ENCODE measurements at regions not wholly inside any gene's neighbourhood (a gene's known extent, or its start where the extent isn't known, plus 50 kb on each side); places are given as distances from the start of the nearest gene placed in this dataset.

DNA sequence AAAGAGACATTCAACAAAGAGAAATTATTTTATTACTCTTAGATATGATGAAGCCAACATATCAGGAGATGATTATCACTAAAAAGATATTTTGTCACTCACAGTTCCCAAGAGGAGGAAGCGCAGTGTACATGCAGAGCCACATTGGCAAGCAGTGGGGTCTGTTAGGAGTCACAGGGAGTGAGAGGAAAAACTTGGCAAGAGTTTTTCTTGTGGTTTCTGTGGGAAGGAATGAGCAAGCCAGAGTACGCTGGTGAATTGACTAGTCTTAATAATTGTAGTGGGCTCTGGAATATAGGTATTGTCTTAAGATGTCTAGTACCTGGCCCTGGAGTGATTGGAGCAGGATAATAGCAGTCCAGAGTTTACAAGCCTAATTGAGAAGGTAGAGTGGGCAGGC is 1095.2 kb downstream of the GRIK2 start:
- Histone ChIP-seq H3K4me3 (no peak overlapping the region), H3K27ac (no peak overlapping the region)
- TF ChIP-seq, protein P1, sequence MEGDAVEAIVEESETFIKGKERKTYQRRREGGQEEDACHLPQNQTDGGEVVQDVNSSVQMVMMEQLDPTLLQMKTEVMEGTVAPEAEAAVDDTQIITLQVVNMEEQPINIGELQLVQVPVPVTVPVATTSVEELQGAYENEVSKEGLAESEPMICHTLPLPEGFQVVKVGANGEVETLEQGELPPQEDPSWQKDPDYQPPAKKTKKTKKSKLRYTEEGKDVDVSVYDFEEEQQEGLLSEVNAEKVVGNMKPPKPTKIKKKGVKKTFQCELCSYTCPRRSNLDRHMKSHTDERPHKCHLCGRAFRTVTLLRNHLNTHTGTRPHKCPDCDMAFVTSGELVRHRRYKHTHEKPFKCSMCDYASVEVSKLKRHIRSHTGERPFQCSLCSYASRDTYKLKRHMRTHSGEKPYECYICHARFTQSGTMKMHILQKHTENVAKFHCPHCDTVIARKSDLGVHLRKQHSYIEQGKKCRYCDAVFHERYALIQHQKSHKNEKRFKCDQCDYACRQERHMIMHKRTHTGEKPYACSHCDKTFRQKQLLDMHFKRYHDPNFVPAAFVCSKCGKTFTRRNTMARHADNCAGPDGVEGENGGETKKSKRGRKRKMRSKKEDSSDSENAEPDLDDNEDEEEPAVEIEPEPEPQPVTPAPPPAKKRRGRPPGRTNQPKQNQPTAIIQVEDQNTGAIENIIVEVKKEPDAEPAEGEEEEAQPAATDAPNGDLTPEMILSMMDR (IDR thresholded peaks at IDR 0.05) = no peak
- no peak for DNase-seq (ENCODE audit: low spot score)

DNA sequence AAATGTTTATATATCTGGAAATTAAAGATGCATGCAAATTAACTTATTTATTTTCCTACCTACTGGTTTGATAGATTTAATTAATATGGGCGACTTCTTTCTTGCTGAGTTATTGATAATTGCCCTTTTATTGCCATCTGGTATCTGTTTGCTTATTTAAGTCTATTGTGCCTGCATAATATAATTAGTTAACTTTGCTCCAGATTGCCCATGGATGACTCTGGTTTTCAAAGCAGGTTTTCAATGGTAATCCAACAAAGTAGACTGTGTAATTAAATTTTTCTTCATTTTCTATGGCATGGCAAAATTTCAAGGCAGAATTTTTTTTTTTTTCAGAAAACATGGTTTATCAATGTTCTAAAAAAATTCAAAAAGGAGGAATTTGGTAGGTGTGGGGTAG is 1092.0 kb downstream of the GRIK2 start:
- no peak for DNase-seq (ENCODE audit: low spot score)
- Histone ChIP-seq H3K4me3 (no peak overlapping the region), H3K27ac (no peak overlapping the region)
- TF ChIP-seq, protein P1 (IDR thresholded peaks at IDR 0.05) = no peak

DNA sequence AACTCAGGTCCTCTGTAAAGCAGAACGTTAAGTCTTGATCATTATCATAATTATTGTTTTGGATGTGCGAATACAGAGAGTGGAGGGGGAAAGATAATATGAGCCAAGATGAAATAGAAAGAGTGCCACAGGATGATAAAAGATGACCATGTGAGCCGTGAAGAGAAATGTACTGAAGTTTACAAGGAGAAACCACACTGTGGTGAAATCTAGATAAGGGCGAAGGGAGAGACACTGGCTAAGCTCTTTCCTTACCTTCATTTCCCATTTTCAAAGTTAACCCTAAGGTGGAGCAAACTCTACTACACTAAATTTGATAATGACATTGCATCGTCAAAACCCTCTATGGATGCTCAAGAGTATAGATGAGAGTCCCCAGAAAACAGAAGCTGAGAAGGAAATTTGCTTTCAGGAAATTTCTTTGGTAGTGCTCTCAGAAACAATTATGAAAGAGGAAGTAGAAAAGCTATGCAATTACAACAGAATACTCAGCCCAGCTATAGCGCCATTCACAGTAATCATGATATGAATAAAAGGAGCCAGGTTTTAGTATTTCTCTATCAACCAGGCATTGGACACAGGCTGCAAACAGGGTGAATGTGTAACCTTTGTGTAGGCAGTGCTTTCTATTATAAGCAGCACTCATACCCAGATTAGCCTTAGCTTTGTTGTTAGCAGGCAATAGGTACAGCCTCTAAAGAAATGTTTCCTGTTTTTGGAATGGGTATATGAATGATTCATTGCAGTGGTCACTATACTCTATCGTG is 1080.7 kb downstream of the GRIK2 start:
- no peak overlapping the region for H3K27ac ChIP-seq
- H3K4me3 ChIP-seq = no peak overlapping the region
- no peak for DNase-seq (ENCODE audit: low spot score)
- TF ChIP-seq, protein P1 (IDR thresholded peaks at IDR 0.05) = no peak

DNA sequence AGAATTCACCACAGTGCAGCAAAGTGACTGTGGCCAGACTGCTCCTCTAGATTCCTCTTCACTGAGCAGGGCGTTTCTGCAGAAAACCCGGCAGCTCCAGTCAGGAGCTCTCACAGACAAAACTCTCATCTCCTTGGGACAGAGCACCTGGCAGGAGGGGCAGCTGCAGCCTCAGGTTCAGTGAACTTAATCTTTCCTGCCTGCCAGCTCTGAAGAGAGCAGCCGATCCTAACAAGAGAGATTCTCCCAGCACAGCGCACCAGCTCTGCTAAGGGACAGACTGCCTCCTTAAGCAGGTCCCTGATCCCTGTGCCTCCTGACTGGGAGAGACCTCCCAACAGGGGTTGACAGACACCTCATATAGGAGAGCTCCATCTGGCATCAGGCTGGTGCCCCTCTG is 1065.5 kb downstream of the GRIK2 start:
- no peak for DNase-seq (ENCODE audit: low spot score)
- Histone ChIP-seq H3K27ac (no peak overlapping the region), H3K4me3 (no peak overlapping the region)
- TF ChIP-seq, protein P1 (IDR thresholded peaks at IDR 0.05) = no peak

DNA sequence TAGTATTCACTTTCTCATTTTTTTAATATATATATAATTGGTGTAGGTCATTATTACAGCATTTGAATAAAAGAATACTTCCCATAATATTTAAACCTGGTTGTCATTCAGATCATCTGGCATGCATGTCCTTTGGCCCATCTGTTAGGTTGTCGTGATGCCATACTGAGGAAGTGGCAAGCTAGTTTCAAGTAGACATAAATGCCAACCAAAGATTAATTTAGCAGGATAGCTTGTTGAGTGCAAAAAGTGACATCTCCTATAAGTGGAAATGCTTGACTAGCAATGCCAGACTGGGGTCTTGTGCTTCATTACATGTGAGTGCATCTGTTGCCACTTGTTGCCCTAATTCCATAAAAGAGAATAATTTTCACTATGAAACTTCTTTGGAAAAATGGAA is 1044.7 kb downstream of the GRIK2 start:
- Histone ChIP-seq H3K4me3 (no peak overlapping the region), H3K27ac (no peak overlapping the region)
- DNase-seq (ENCODE audit: low spot score) = no peak
- TF ChIP-seq, protein P1 (IDR thresholded peaks at IDR 0.05) = no peak

DNA sequence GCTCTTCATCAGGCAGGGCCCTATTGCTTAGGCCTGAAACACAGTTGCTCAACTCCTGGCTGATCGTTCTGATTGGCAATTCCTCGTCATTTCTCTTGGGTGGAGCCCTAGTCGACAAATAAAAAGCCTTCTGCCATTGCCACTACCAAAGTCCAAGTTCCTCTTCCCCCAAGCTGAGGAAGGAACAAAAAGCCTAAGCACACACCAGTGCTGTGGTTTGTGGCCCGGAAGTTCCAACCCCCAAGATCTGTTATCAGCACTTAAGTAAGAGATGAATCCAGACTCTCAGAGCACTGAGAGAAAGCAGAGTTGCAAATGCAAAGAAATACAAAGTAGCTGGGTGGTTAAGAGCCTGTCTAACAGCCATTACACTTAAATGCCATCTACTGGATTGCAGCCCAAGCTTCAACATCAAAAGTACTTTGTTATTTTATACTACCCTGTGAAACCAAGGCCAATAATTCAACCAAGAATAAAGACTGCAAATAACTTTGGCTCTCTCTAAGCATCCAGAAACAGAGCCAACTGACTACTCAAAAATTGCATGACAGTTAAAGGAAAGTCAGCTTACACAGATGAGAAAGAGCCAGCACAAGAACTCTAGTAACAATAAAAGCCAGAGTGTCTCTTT is 1024.0 kb downstream of the GRIK2 start:
- H3K4me3 ChIP-seq = no peak overlapping the region
- H3K27ac ChIP-seq = no peak overlapping the region
- TF ChIP-seq, protein P1 (IDR thresholded peaks at IDR 0.05) = no peak

DNA sequence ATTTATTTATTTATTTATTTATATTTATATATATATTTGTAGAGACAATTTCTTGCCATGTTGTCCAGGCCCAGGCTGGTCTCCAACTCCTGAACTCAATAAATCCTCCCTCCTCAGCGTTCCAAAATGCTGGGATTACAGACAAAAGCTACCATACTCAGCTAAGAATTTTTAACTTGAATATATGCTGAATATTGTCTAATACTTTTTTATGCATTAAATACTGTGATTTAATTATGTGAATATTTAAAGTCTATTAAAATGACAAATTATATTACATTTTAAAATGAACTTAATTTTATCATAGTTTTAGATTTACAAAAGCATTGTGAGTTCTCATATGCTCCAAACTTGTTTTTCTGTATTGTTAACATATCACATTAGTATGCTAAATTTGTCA is 1022.4 kb downstream of the GRIK2 start:
- no peak for DNase-seq (ENCODE audit: low spot score)
- no peak overlapping the region for H3K27ac ChIP-seq
- H3K4me3 ChIP-seq = no peak overlapping the region
- TF ChIP-seq, protein P1 (IDR thresholded peaks at IDR 0.05) = no peak

More for the DNA sequence above, 1024.0 kb downstream of the GRIK2 start:
- no peak for DNase-seq (ENCODE audit: low spot score)
